ENCODE measurements at regions not wholly inside any gene's neighbourhood (a gene's known extent, or its start where the extent isn't known, plus 50 kb on each side); places are given as distances from the start of the nearest gene placed in this dataset.

- CTCF ChIA-PET (ENCODE audit: unreplicated experiment): no interaction called here
- TF ChIP-seq CTCF (conservative IDR thresholded peaks at IDR 0.05; ENCODE audit: low read length) (no peak), EZH2phosphoT487 (IDR thresholded peaks at IDR 0.05; ENCODE audit: borderline replicate concordance, low read depth, low read length) (no peak)
- Histone ChIP-seq H2AFZ (ENCODE audit: low read length) (no peak overlapping the region), H3K4me3 (ENCODE audit: low read depth, low read length, poor library complexity, severe bottlenecking) (no peak overlapping the region), H3K4me1 (ENCODE audit: insufficient read depth, low read length, poor library complexity, severe bottlenecking) (no peaks in the 10 kb centered on the region), H3K9me3 (ENCODE audit: low read length) (no peaks in the 10 kb centered on the region), H3K4me2 (ENCODE audit: low read length) (no peak overlapping the region), H4K20me1 (ENCODE audit: insufficient read depth, low read length) (no peaks in the 10 kb centered on the region), H3K9me2 (ENCODE audit: insufficient read depth, low read length) (no peaks in the 10 kb centered on the region), H3K36me3 (ENCODE audit: insufficient read depth, low read length) (no peaks in the 10 kb centered on the region), H3K79me2 (ENCODE audit: insufficient read depth, low read depth, low read length) (no peaks in the 10 kb centered on the region), H3K27ac (ENCODE audit: low read depth, low read length, poor library complexity, severe bottlenecking) (no peak overlapping the region)
- intact Hi-C loops (cut with micrococcal nuclease; ENCODE audit: unreplicated experiment): no loop called here
- BruUV-seq (replicated peaks): no TSS peak
- DNase-seq (ENCODE audit: low spot score): no peak
- POLR2A ChIA-PET: no interaction called here
Measured at GRCh38 chr10:108568824-108569223, 1354.5 kb downstream of the XPNPEP1 start.

- no peak for DNase-seq (ENCODE audit: low spot score)
- Histone ChIP-seq H3K4me1 (ENCODE audit: insufficient read depth, low read length, poor library complexity, severe bottlenecking) (no peaks in the 10 kb centered on the region), H3K9me2 (ENCODE audit: insufficient read depth, low read length) (no peaks in the 10 kb centered on the region), H3K4me2 (ENCODE audit: low read length) (no peak overlapping the region), H3K4me3 (ENCODE audit: low read depth, low read length, poor library complexity, severe bottlenecking) (no peak overlapping the region), H3K27ac (ENCODE audit: low read depth, low read length, poor library complexity, severe bottlenecking) (no peak overlapping the region), H3K9me3 (ENCODE audit: low read length) (no peaks in the 10 kb centered on the region), H3K79me2 (ENCODE audit: insufficient read depth, low read depth, low read length) (no peaks in the 10 kb centered on the region), H2AFZ (ENCODE audit: low read length) (no peak overlapping the region), H4K20me1 (ENCODE audit: insufficient read depth, low read length) (no peaks in the 10 kb centered on the region), H3K36me3 (ENCODE audit: insufficient read depth, low read length) (no peaks in the 10 kb centered on the region)
- BruUV-seq (replicated peaks): no TSS peak
- intact Hi-C loops (cut with micrococcal nuclease; ENCODE audit: unreplicated experiment): no loop called here
- TF ChIP-seq CTCF (conservative IDR thresholded peaks at IDR 0.05; ENCODE audit: low read length): no peak
- no peak for TF ChIP-seq EZH2phosphoT487 (IDR thresholded peaks at IDR 0.05; ENCODE audit: borderline replicate concordance, low read depth, low read length)
- ChIA-PET CTCF (ENCODE audit: unreplicated experiment) (no interaction called here), POLR2A (no interaction called here)
Measured at GRCh38 chr10:108567899-108568752, 1355.2 kb downstream of the XPNPEP1 start.

- no peak overlapping the region for H3K4me3 ChIP-seq (ENCODE audit: low read depth, low read length, poor library complexity, severe bottlenecking)
- H2AFZ ChIP-seq (ENCODE audit: low read length): no peak overlapping the region
- H3K27ac ChIP-seq (ENCODE audit: low read depth, low read length, poor library complexity, severe bottlenecking): no peak overlapping the region
- no peaks in the 10 kb centered on the region for H3K9me2 ChIP-seq (ENCODE audit: insufficient read depth, low read length)
- TF ChIP-seq CTCF (conservative IDR thresholded peaks at IDR 0.05; ENCODE audit: low read length) (no peak), EZH2phosphoT487 (IDR thresholded peaks at IDR 0.05; ENCODE audit: borderline replicate concordance, low read depth, low read length) (no peak)
- no peaks in the 10 kb centered on the region for H3K36me3 ChIP-seq (ENCODE audit: insufficient read depth, low read length)
- intact Hi-C loops (cut with micrococcal nuclease; ENCODE audit: unreplicated experiment): no loop called here
- no peaks in the 10 kb centered on the region for H4K20me1 ChIP-seq (ENCODE audit: insufficient read depth, low read length)
- H3K9me3 ChIP-seq (ENCODE audit: low read length): no peaks in the 10 kb centered on the region
- POLR2A ChIA-PET: no interaction called here
- CTCF ChIA-PET (ENCODE audit: unreplicated experiment): no interaction called here
- H3K79me2 ChIP-seq (ENCODE audit: insufficient read depth, low read depth, low read length): no peaks in the 10 kb centered on the region
- H3K4me2 ChIP-seq (ENCODE audit: low read length): no peak overlapping the region
- no peaks in the 10 kb centered on the region for H3K4me1 ChIP-seq (ENCODE audit: insufficient read depth, low read length, poor library complexity, severe bottlenecking)
- DNase-seq (ENCODE audit: low spot score): no peak
- BruUV-seq (replicated peaks): no TSS peak
Measured at GRCh38 chr10:108566316-108567107, 1356.8 kb downstream of the XPNPEP1 start.

Data from OCI-LY7 (cell line).